ENCODE measurements at regions not wholly inside any gene's neighbourhood (a gene's known extent, or its start where the extent isn't known, plus 50 kb on each side); places are given as distances from the start of the nearest gene placed in this dataset.

DNA sequence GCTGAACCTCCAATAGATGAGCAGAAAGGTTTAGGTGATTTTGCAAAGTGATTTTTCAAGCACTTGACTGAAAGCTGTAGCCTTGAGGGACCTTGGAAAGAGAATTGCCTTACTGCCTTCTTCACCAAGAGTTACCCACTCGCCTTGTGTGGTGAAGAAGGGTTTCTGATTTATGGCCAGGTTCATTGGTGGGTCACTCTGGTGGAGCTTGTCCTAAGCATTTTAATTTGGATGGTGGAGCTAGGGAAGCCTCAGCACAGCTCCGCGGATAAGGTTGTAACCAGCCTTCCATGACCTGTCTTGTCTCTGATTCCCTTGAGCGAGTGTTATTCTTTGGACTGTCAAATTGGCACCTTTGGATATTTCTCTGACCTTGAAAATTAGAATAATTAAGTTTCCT is 226.4 kb downstream of the FAT3 start:
- TF ChIP-seq CTCF (IDR thresholded peaks at IDR 0.05; ENCODE audit: poor library complexity, severe bottlenecking): no peak
- TF ChIP-seq MXI1 (conservative IDR thresholded peaks at IDR 0.05; ENCODE audit: poor library complexity, severe bottlenecking): no peak
- TF ChIP-seq TAF1 (IDR thresholded peaks at IDR 0.05; ENCODE audit: low read depth): no peak
- no peak for TF ChIP-seq POLR2AphosphoS5 (IDR thresholded peaks at IDR 0.05)

Measured in neural cell (in vitro differentiated cells).